CD4-positive, alpha-beta T cell treated with Interleukin-21 for 1 hour (primary cell): ENCODE measurements at regions not wholly inside any gene's neighbourhood (a gene's known extent, or its start where the extent isn't known, plus 50 kb on each side); places are given as distances from the start of the nearest gene placed in this dataset.

Experiments
- DNase-seq: peaks from one replicate; pipeline ENCODE4 v3.0.0-alpha.2; 2020

GRCh38 chr5:66503203-66503789 lies 92.9 kb upstream of the MAST4 start:
- no peak for DNase-seq

- no peak for DNase-seq
Observed at GRCh38 chr5:66507106-66507505, 89.1 kb upstream of the MAST4 start.

GRCh38 chr5:66511491-66511890 lies 84.7 kb upstream of the MAST4 start:
- no peak for DNase-seq

GRCh38 chr5:66513130-66513529 lies 83.1 kb upstream of the MAST4 start:
- DNase-seq, result no peak

GRCh38 chr5:66515209-66515608 lies 81.0 kb upstream of the MAST4 start:
- DNase-seq, result no peak

GRCh38 chr5:66516550-66516949 lies 79.6 kb upstream of the MAST4 start:
- DNase-seq, result no peak

GRCh38 chr5:66517351-66517750 lies 78.8 kb upstream of the MAST4 start:
- DNase-seq, result no peak

GRCh38 chr5:66518052-66518451 lies 78.1 kb upstream of the MAST4 start:
- DNase-seq, result no peak

- no peak for DNase-seq
Observed at GRCh38 chr5:66518753-66519152, 77.4 kb upstream of the MAST4 start.

- DNase-seq, result no peak
Observed at GRCh38 chr5:66519626-66520025, 76.6 kb upstream of the MAST4 start.

- DNase-seq, result no peak
Observed at GRCh38 chr5:66520854-66521253, 75.3 kb upstream of the MAST4 start.

GRCh38 chr5:66527478-66528035 lies 68.6 kb upstream of the MAST4 start:
- DNase-seq, result no peak

GRCh38 chr5:66529182-66529581 lies 67.0 kb upstream of the MAST4 start:
- no peak for DNase-seq

- no peak for DNase-seq
Observed at GRCh38 chr5:66529704-66530103, 66.5 kb upstream of the MAST4 start.

- no peak for DNase-seq
Observed at GRCh38 chr5:66538126-66538525, 58.1 kb upstream of the MAST4 start.

- DNase-seq, result no peak
Observed at GRCh38 chr5:66538531-66538930, 57.7 kb upstream of the MAST4 start.

- DNase-seq, result no peak
Observed at GRCh38 chr5:66540078-66540477, 56.1 kb upstream of the MAST4 start.

- DNase-seq, result no peak
Observed at GRCh38 chr5:66542711-66543110, 53.5 kb upstream of the MAST4 start.
